GM19468 (cell line): ENCODE measurements at regions not wholly inside any gene's neighbourhood (a gene's known extent, or its start where the extent isn't known, plus 50 kb on each side); places are given as distances from the start of the nearest gene placed in this dataset.

Experiments
- ATAC-seq: cut with Tn5 transposase; IDR thresholded peaks from one replicate; pipeline ENCODE4 v1.9.1; 2021; ENCODE audit warnings: mild to moderate bottlenecking, moderate library complexity, moderate number of reproducible peaks; ENCODE audit not compliant: unreplicated experiment; ENCODE audit errors: extremely low read depth

GRCh38 chr17:79457889-79458288, 153.0 kb downstream of the RBFOX3 start:
- ATAC-seq = no peak

GRCh38 chr17:79457376-79457775, 153.5 kb downstream of the RBFOX3 start:
- no peak for ATAC-seq

GRCh38 chr17:79455636-79456035, 155.2 kb downstream of the RBFOX3 start:
- no peak for ATAC-seq

DNA sequence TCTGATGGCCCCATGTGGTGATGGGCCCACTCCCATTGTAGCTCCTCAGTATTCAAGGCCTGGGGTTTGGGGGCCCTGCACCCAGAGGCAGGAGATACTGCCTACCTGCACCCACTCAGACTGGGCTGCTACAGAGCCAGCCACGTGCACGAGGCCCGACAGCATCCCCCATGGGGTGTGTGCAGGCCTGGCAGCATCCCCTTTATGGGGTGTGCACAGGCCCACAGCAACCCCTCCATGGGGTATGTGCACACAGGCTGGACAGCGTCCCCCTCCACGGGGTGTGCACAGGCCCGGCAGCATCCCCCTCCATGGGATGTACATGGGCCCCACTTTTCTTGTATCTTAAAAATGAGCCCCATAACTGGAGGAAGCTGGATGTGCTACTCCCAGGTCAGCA, 156.0 kb downstream of the RBFOX3 start:
- ATAC-seq = no peak

DNA sequence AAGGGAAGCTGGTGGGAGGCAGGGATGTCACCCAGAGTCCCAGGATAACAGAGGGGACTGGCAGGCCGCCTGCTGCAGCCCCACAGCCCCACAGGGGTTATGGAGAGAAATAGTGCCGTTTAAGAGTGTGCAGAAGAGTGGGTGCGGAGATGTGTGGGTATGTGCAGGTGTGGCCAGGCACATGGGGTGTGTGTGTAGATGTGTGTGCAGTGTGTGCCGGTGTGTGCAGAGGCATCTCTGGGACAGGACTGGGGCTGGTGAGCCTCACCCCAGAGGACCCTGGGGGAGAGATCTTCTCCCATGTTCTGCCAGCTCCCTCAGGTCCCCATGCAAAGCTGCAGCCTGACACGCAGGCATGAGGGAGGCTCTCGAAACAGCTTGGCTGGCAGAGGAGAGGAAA, 157.4 kb downstream of the RBFOX3 start:
- no peak for ATAC-seq

DNA sequence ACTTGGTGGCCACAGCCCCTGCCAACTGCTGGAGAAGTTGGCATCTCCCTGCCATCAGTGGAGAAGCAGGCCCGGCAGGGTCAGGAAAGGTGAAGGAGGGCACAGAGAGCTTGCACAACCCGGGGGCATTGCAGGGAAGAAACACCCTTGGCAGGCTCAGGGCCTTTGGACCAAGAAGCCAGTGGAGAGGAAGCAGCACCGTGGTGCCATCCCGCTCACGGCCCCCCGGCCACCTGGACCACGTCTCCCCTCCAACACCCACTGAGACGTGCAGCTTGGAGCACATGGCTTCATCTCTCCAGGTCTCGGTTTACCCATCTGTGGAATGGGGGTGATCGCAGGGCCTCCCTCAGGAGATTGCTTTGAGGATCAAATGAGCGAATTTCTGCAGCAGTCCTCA, 158.1 kb downstream of the RBFOX3 start:
- no peak for ATAC-seq

GRCh38 chr17:79451167-79451566, 159.7 kb downstream of the RBFOX3 start:
- ATAC-seq = no peak

DNA sequence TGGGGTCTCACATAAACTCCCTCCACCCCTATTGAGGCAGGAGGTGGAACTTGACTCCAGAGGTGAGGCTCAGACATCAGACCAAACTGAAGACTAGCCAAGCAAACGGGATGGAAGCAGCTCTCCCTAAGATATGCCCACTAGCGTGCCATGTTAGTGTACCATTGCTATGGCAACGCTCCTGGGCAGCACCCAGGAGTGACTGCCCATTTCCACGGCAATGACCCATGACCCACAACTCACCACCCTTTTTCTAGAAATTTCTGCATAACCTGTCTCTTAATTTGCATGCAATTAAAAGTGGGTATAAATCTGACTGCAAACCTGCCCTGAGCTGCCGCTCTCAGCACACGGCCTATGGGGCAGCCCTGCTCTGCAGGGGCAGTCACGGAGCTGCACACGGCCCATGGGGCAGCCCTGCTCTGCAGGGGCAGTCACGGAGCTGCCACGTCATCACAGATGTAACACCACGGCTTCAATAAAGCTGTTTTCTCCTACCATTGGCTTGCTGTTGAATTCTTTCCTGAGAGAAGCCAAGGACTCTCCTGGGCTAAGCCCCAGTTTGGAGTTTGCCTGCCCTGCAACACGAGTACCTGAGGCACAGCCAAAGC, 164.3 kb downstream of the RBFOX3 start:
- ATAC-seq = no peak

- no peak for ATAC-seq
Measured at GRCh38 chr17:79444198-79444597, 166.7 kb downstream of the RBFOX3 start.

DNA sequence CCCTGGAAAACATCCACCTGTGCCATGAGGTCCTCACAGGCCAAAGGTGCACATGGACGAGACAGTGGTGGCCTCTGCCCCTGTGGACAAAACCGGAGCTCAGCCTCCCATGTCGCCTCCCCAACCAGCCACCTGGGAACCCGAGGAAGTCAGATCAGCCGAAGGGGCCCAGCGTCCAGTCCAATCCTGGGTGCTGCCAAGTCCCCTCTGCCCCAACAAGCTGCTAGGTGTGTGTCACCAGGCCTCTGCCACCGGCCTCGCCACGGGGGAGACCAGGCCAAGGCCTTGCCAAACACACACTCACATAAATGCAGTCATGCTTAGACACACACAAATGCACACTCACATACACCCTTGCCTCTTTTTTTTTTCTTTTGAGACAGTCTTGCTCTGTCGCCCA, 167.8 kb downstream of the RBFOX3 start:
- ATAC-seq = no peak

DNA sequence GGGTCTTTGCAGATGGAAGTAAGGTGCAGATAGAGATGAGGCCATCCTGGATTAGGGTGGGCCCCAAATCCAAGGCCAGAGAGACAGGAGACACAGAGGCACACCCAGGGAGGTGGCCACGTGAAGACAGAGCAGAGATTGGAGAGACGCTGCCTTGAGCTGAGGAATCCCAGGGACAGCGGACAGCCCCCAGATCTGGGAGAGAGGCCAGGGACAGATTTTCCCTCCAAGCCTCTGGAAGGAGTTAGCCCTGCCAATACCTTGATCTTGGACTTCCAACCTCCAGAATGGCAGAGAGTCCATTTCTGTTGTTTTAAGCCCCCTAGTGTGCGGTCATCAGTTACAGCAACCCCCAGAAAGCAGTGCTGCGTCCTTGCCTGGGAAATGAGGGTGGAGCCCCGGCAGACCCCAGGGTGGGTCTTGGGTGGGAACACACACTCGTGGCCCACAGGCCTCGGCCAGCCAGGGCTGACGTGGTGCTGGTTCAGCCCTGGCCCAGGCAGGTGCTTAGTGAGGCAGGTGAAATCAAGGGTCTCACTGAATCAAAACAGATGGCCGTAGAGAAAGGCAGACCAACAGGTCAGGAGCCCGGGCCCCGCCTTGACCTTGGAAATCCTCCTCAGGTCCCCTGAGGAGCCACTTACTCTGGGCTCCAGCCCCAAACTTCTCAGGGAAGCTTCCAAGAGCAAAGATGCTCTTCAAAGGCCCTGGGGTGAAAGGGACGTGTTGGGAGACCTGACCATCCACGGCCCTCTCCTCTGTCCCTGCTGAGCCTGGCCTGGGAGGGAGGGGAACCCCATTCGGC, 169.3 kb downstream of the RBFOX3 start:
- ATAC-seq = no peak

DNA sequence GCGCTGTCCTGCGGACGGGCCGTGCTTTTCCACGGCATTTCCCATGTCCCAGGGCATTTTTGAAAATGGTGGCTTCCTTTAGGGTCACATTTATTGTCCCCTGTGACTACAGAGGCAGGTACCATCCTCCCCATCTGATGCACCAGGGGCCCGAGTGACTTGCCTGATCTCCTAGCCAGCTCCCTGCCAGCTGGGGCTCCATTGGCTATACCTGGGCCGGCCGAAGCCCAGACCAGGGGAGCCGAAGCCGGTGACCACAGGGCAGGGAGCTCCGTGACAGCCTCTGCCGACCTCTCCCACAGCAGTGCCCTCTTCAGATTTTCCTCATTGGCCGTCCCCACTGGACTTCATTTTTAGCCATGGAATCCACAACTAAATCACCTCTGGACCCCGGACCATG, 170.6 kb downstream of the RBFOX3 start:
- ATAC-seq = no peak

DNA sequence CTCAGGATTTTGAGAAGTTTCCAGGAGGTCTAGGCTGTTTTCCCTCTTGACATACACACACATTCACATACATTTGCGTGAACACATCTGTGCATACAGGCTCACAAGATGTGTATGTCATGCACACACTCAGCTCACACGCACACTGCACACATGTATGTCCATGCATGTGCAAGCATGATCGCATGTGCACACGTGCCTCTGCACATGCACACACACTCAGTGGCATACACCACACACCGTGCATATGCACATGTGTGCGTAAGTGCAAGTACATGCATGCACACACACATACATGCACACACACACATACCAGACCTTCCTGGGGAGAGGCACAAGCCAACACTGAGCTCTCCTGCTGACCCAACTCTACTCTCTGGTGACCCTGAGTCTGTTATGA, 171.4 kb downstream of the RBFOX3 start:
- no peak for ATAC-seq

DNA sequence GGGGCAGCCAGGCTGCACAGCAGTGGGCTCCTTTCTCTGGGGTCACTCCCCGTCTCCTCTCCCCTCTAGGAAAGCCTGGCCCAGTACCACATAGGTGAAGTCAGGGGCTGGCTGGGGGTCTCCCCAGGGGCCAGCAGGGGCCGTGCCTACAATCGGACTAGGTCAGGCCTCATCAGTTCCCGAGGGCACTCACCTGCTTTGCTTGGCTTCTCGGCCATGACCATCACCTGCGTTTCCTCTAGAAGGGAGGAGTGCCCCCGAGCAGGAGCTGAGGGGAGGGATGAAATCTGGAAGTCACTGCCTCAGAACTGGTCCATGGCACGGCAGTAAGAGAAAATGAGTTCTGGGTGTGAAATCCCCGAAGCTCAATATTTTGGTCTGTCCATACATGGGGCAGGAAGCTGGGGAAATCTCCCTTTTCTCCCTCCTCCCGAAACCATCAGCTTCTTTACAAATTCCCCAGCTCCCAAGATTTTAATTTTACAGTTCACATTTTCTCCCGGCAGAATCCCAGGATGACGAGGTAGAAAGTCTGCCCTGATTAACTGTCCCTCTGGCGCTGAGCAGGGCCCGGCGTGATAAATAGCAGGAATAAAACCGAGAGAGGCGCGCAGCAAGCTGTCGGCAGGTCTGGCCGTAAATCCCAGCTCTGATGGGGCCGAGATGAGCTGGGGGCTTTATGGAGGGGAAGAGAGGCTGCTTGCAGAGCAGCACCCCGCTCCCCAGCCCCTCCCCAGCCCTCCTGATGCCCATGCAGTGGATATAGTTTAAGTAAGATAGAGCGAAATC, 172.1 kb downstream of the RBFOX3 start:
- no peak for ATAC-seq

GRCh38 chr17:79438058-79438457, 172.8 kb downstream of the RBFOX3 start:
- no peak for ATAC-seq

- ATAC-seq = no peak
Measured at GRCh38 chr17:79437081-79437480, 173.8 kb downstream of the RBFOX3 start.

- no peak for ATAC-seq
Measured at GRCh38 chr17:79435962-79436361, 174.9 kb downstream of the RBFOX3 start.

DNA sequence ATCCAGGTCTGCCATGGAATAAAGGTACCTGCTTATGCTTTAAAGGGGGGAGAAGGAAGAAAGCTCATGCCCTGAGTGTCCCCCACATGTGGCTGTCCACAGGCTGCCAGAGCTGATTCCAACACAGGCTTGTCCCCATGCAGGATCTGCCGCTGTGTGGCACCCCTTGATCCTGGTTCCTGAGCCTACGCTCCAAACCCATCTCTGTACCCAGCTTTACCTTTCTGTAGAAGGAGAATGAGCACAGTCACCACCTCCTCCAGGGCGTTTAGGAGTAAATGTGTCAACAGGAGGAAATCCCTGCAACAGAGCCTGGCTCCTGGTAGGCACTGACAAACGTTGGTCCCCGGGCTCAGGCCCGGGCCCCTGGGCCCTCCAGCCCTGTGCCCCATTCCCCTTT, 175.6 kb downstream of the RBFOX3 start:
- ATAC-seq = no peak

- no peak for ATAC-seq
Measured at GRCh38 chr17:79434215-79434614, 176.6 kb downstream of the RBFOX3 start.

GRCh38 chr17:79433379-79433778, 177.5 kb downstream of the RBFOX3 start:
- ATAC-seq = no peak

DNA sequence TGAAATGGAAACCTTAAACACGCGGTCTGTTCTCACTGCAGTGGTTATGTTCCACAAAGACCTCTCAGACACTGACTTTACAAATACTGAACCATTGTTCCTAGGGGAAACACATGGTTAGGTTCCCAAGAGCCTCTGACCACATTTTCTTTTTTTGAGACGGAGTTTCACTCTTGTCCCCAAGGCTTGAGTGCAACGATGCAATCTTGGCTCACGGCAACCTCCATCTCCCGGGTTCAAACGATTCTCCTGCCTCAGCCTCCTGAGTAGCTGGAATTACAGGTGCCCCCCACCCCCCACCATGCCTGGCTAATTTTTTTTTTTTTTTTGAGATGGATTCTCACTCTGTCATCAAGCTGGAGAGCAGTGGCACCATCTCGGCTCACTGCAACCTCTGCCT, 179.7 kb downstream of the RBFOX3 start:
- ATAC-seq = no peak
